SK-N-SH treated with all-trans-retinoic acid at 6 μM for 48 hours (cell line): ENCODE measurements at regions not wholly inside any gene's neighbourhood (a gene's known extent, or its start where the extent isn't known, plus 50 kb on each side); places are given as distances from the start of the nearest gene placed in this dataset.

Experiments
- ATAC-seq: fragments of 200-7000 bp; cut with Tn5 transposase; 3 replicates; pipeline ENCODE4 v1.9.1; 2020; ENCODE audit warnings: mild to moderate bottlenecking, moderate library complexity
- ARNTL ChIP-seq: fragments of 450-650 bp; formaldehyde crosslinking; IDR thresholded peaks from 2 replicates; pipeline ENCODE4 v1.5.0; 2020; ENCODE audit warnings: low read depth, mild to moderate bottlenecking, moderate library complexity, borderline replicate concordance
- BACH2 ChIP-seq: fragments of 250-450 bp; sonication (Bioruptor Pico); IDR thresholded peaks from 2 replicates; pipeline ENCODE4 v1.9.0; 2021; ENCODE audit warnings: mild to moderate bottlenecking, borderline replicate concordance
- CREB5 ChIP-seq: fragments of 250-450 bp; sonication (Bioruptor Pico); IDR thresholded peaks from 2 replicates; pipeline ENCODE4 v1.5.1; 2020; ENCODE audit warnings: low read depth, mild to moderate bottlenecking, moderate library complexity
- CSDC2 ChIP-seq: fragments of 250-450 bp; sonication (Bioruptor Pico); IDR thresholded peaks from 2 replicates; pipeline ENCODE4 v1.5.0; 2020; ENCODE audit warnings: mild to moderate bottlenecking, moderate library complexity
- ESRRG ChIP-seq: fragments of 250-450 bp; sonication (Bioruptor Pico); IDR thresholded peaks from 2 replicates; pipeline ENCODE4 v1.6.1; 2021; ENCODE audit warnings: mild to moderate bottlenecking
- GLIS3 ChIP-seq: fragments of 250-450 bp; sonication (Bioruptor Pico); IDR thresholded peaks from 2 replicates; pipeline ENCODE4 v1.5.0; 2020; ENCODE audit warnings: mild to moderate bottlenecking, moderate library complexity
- ISL1 ChIP-seq: fragments of 250-450 bp; sonication (Bioruptor Pico); IDR thresholded peaks from 2 replicates; pipeline ENCODE4 v2.1.2; 2022; ENCODE audit warnings: mild to moderate bottlenecking, moderate library complexity
- OSR1 ChIP-seq: fragments of 250-450 bp; sonication (Bioruptor Pico); IDR thresholded peaks from 2 replicates; pipeline ENCODE4 v1.8.0; 2022; ENCODE audit warnings: moderate library complexity, mild to moderate bottlenecking, inconsistent platforms
- POU6F1 ChIP-seq: fragments of 250-450 bp; sonication (Bioruptor Pico); IDR thresholded peaks from 2 replicates; pipeline ENCODE4 v1.8.0; 2021; ENCODE audit warnings: low read depth, mild to moderate bottlenecking, moderate library complexity, borderline replicate concordance
- PPARA ChIP-seq: fragments of 250-450 bp; sonication (Bioruptor Pico); IDR thresholded peaks from 2 replicates; pipeline ENCODE4 v1.5.0; 2020; ENCODE audit warnings: mild to moderate bottlenecking, borderline replicate concordance
- RARB ChIP-seq: fragments of 250-450 bp; sonication (Bioruptor Pico); IDR thresholded peaks from 2 replicates; pipeline ENCODE4 v1.8.0; 2021; ENCODE audit warnings: mild to moderate bottlenecking, moderate library complexity
- SNAI2 ChIP-seq: fragments of 250-450 bp; sonication (Bioruptor Pico); IDR thresholded peaks from 2 replicates; pipeline ENCODE4 v1.5.0; 2020; ENCODE audit warnings: mild to moderate bottlenecking, moderate library complexity
- TCF4 ChIP-seq: fragments of 250-450 bp; sonication (Bioruptor Pico); IDR thresholded peaks from 2 replicates; pipeline ENCODE4 v1.8.0; 2021; ENCODE audit warnings: mild to moderate bottlenecking, moderate library complexity, borderline replicate concordance
- TOX ChIP-seq: fragments of 250-450 bp; sonication (Bioruptor Pico); IDR thresholded peaks from 2 replicates; pipeline ENCODE4 v1.8.0; 2021; ENCODE audit warnings: mild to moderate bottlenecking, moderate library complexity, borderline replicate concordance
- TSHZ2 ChIP-seq: fragments of 250-450 bp; sonication (Bioruptor Pico); IDR thresholded peaks from 2 replicates; pipeline ENCODE4 v1.5.0; 2020; ENCODE audit warnings: mild to moderate bottlenecking, moderate library complexity
- ZC3H10 ChIP-seq: fragments of 250-450 bp; sonication (Bioruptor Pico); IDR thresholded peaks from 2 replicates; pipeline ENCODE4 v1.5.1; 2021; ENCODE audit warnings: mild to moderate bottlenecking, moderate library complexity
- ZFP3 ChIP-seq: fragments of 250-450 bp; sonication (Bioruptor Pico); IDR thresholded peaks from 2 replicates; pipeline ENCODE4 v1.5.0; 2020; ENCODE audit warnings: mild to moderate bottlenecking, moderate library complexity
- ZFP30 ChIP-seq: fragments of 450-650 bp; formaldehyde crosslinking; IDR thresholded peaks from 2 replicates; pipeline ENCODE4 v1.5.0; 2022; ENCODE audit warnings: mild to moderate bottlenecking, moderate library complexity
- ZNF565 ChIP-seq: fragments of 450-650 bp; formaldehyde crosslinking; conservative IDR thresholded peaks from 2 replicates; pipeline ENCODE4 v1.5.0; 2020; ENCODE audit warnings: low read depth, mild to moderate bottlenecking, moderate library complexity
- ZNF70 ChIP-seq: fragments of 450-650 bp; formaldehyde crosslinking; IDR thresholded peaks from 2 replicates; pipeline ENCODE4 v1.5.0; 2020; ENCODE audit warnings: mild to moderate bottlenecking, moderate library complexity
- ZNF8 ChIP-seq: fragments of 450-650 bp; formaldehyde crosslinking; IDR thresholded peaks from 2 replicates; pipeline ENCODE4 v1.5.0; 2020; ENCODE audit warnings: mild to moderate bottlenecking, moderate library complexity

- no peak for TF ChIP-seq ZNF70
- no peak for TF ChIP-seq ESRRG (CRISPR knock-in tag)
- TF ChIP-seq ZC3H10 (CRISPR knock-in tag): no peak
- TF ChIP-seq ZNF565 (CRISPR knock-in tag): no peak
- TF ChIP-seq ZNF8 (CRISPR knock-in tag): no peak
- no peak for TF ChIP-seq TSHZ2
- TF ChIP-seq, all 23 proteins: peak for 0
- no peak for ATAC-seq
Observed at GRCh38 chr2:217478831-217479455, 523.9 kb downstream of the TNS1 start.

GRCh38 chr2:217477583-217477982, 525.2 kb downstream of the TNS1 start:
- TF ChIP-seq OSR1 (CRISPR knock-in tag) (no peak), POU6F1 (CRISPR knock-in tag) (no peak), ARNTL (CRISPR knock-in tag) (no peak), GLIS3 (CRISPR knock-in tag) (no peak), TSHZ2 (no peak), ZNF8 (CRISPR knock-in tag) (no peak), ISL1 (CRISPR knock-in tag) (no peak), CREB5 (no peak), ESRRG (CRISPR knock-in tag) (no peak), BACH2 (CRISPR knock-in tag) (no peak), ZFP30 (CRISPR knock-in tag) (no peak), SNAI2 (no peak), ZFP3 (CRISPR knock-in tag) (no peak), ZNF70 (no peak), ZC3H10 (CRISPR knock-in tag) (no peak), TCF4 (CRISPR knock-in tag) (no peak), PPARA (CRISPR knock-in tag) (no peak), RARB (no peak), TOX (CRISPR knock-in tag) (no peak), CSDC2 (CRISPR knock-in tag) (no peak)
- TF ChIP-seq, all 23 proteins: peak for 0
- ATAC-seq: no peak

- ATAC-seq: no peak
- TF ChIP-seq OSR1 (CRISPR knock-in tag): no peak
- TF ChIP-seq CREB5: no peak
- TF ChIP-seq POU6F1 (CRISPR knock-in tag): no peak
- no peak for TF ChIP-seq ZC3H10 (CRISPR knock-in tag)
- no peak for TF ChIP-seq PPARA (CRISPR knock-in tag)
- no peak for TF ChIP-seq ZNF8 (CRISPR knock-in tag)
- TF ChIP-seq RARB: no peak
- no peak for TF ChIP-seq SNAI2
- TF ChIP-seq CSDC2 (CRISPR knock-in tag): no peak
- no peak for TF ChIP-seq ESRRG (CRISPR knock-in tag)
Observed at GRCh38 chr2:217475791-217476190, 527.0 kb downstream of the TNS1 start.
